Neural cell (in vitro differentiated cells): ENCODE measurements at regions not wholly inside any gene's neighbourhood (a gene's known extent, or its start where the extent isn't known, plus 50 kb on each side); places are given as distances from the start of the nearest gene placed in this dataset.

Experiments used
- CTCF ChIP-seq: fragments of 450-650 bp; IDR thresholded peaks from 2 replicates; pipeline ENCODE4 v1.5.1; 2014; ENCODE audit warnings: antibody characterized with exemption, mild to moderate bottlenecking, moderate library complexity; ENCODE audit not compliant: poor library complexity, severe bottlenecking
- EP300 ChIP-seq: fragments of 450-650 bp; conservative IDR thresholded peaks from 2 replicates; pipeline ENCODE4 v1.6.1; 2014; ENCODE audit warnings: antibody characterized with exemption, mild to moderate bottlenecking, moderate library complexity; ENCODE audit not compliant: poor library complexity, severe bottlenecking
- EZH2 ChIP-seq: fragments of 200-600, 300-800 bp; shearing (Covaris generic), sonication (generic); IDR thresholded peaks from 2 replicates; pipeline ENCODE4 v1.6.1; 2014; ENCODE audit warnings: antibody characterized with exemption, low read length, borderline replicate concordance, mild to moderate bottlenecking; ENCODE audit not compliant: insufficient read depth, poor library complexity, severe bottlenecking
- MXI1 ChIP-seq: fragments of 450-650 bp; conservative IDR thresholded peaks from 2 replicates; pipeline ENCODE4 v1.6.1; 2014; ENCODE audit warnings: antibody characterized with exemption, mild to moderate bottlenecking; ENCODE audit not compliant: poor library complexity, severe bottlenecking
- POLR2AphosphoS5 ChIP-seq: IDR thresholded peaks from 2 replicates; pipeline ENCODE4 v1.6.1; 2012
- RAD21 ChIP-seq: fragments of 450-650 bp; conservative IDR thresholded peaks from 2 replicates; pipeline ENCODE4 v1.6.1; 2014; ENCODE audit warnings: antibody characterized with exemption, mild to moderate bottlenecking, moderate library complexity
- SMC3 ChIP-seq: fragments of 450-650 bp; conservative IDR thresholded peaks from 2 replicates; pipeline ENCODE4 v1.6.1; 2014; ENCODE audit warnings: antibody characterized with exemption, mild to moderate bottlenecking, moderate library complexity; ENCODE audit not compliant: poor library complexity
- TAF1 ChIP-seq: IDR thresholded peaks from 2 replicates; pipeline ENCODE4 v1.6.1; 2012; ENCODE audit warnings: low read depth
- TF ChIP-seq, protein P1 (sequence below): IDR thresholded peaks from 2 replicates; pipeline ENCODE4 v1.6.1; 2012; ENCODE audit warnings: borderline replicate concordance

DNA sequence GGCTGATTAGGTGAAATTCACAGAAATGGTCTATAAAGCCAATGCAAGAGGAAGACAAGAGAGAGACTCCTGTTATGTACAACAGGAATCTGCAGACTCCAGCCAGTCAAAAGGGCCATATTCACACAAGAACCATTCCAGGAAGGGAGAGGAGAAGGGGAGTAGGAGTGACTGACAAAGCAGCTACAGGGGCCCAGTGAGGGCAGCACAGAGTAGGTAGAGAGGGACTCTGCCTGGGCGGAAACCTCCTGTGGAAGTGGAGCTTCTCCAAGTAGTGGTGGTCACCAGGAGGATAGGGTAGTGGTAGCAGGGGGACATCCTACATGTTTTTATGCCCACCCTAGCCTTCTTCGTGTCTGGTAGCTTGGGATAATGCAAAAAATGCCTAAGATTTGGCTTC is 667.3 kb downstream of the ACTL7B start:
- no peak for TF ChIP-seq CTCF
- no peak for TF ChIP-seq EZH2
- TF ChIP-seq POLR2AphosphoS5: no peak
- TF ChIP-seq, protein P1, sequence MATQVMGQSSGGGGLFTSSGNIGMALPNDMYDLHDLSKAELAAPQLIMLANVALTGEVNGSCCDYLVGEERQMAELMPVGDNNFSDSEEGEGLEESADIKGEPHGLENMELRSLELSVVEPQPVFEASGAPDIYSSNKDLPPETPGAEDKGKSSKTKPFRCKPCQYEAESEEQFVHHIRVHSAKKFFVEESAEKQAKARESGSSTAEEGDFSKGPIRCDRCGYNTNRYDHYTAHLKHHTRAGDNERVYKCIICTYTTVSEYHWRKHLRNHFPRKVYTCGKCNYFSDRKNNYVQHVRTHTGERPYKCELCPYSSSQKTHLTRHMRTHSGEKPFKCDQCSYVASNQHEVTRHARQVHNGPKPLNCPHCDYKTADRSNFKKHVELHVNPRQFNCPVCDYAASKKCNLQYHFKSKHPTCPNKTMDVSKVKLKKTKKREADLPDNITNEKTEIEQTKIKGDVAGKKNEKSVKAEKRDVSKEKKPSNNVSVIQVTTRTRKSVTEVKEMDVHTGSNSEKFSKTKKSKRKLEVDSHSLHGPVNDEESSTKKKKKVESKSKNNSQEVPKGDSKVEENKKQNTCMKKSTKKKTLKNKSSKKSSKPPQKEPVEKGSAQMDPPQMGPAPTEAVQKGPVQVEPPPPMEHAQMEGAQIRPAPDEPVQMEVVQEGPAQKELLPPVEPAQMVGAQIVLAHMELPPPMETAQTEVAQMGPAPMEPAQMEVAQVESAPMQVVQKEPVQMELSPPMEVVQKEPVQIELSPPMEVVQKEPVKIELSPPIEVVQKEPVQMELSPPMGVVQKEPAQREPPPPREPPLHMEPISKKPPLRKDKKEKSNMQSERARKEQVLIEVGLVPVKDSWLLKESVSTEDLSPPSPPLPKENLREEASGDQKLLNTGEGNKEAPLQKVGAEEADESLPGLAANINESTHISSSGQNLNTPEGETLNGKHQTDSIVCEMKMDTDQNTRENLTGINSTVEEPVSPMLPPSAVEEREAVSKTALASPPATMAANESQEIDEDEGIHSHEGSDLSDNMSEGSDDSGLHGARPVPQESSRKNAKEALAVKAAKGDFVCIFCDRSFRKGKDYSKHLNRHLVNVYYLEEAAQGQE: no peak
- no peak for TF ChIP-seq MXI1
- no peak for TF ChIP-seq RAD21
- no peak for TF ChIP-seq EP300
- no peak for TF ChIP-seq SMC3
- no peak for TF ChIP-seq TAF1
